HG03469 (cell line): ENCODE measurements at regions not wholly inside any gene's neighbourhood (a gene's known extent, or its start where the extent isn't known, plus 50 kb on each side); places are given as distances from the start of the nearest gene placed in this dataset.
"Not testable (repeated sequence)": the region's sequence is repeated elsewhere in the genome, so short reads cannot be mapped to it uniquely, and the experiment has no call there.

ENCODE experiments used
- ATAC-seq: cut with Tn5 transposase; IDR thresholded peaks from one replicate; pipeline ENCODE4 v1.9.1; 2021; ENCODE audit warnings: mild to moderate bottlenecking, moderate library complexity, moderate number of reproducible peaks; ENCODE audit not compliant: unreplicated experiment

GRCh38 chr3:80675790-80676189, 908.0 kb upstream of the ROBO1 start:
- no peak for ATAC-seq

GRCh38 chr3:80668600-80669294, 900.9 kb upstream of the ROBO1 start:
- ATAC-seq, result no peak

- ATAC-seq, result no peak
Measured at GRCh38 chr3:80668100-80668499, 900.3 kb upstream of the ROBO1 start.

GRCh38 chr3:80663426-80663825, 895.6 kb upstream of the ROBO1 start:
- no peak for ATAC-seq

GRCh38 chr3:80655216-80655615, 887.4 kb upstream of the ROBO1 start:
- ATAC-seq, result no peak

- no peak for ATAC-seq
Measured at GRCh38 chr3:80649170-80649569, 881.4 kb upstream of the ROBO1 start.

GRCh38 chr3:80643421-80643820, 875.6 kb upstream of the ROBO1 start:
- no peak for ATAC-seq

- ATAC-seq, result no peak
Measured at GRCh38 chr3:80618295-80619256, 850.8 kb upstream of the ROBO1 start.

GRCh38 chr3:80612366-80612765, 844.6 kb upstream of the ROBO1 start:
- ATAC-seq, result no peak

GRCh38 chr3:80608072-80608471, 840.3 kb upstream of the ROBO1 start:
- ATAC-seq, result not testable (repeated sequence)

- ATAC-seq, result no peak
Measured at GRCh38 chr3:80606073-80606472, 838.3 kb upstream of the ROBO1 start.

GRCh38 chr3:80601479-80601878, 833.7 kb upstream of the ROBO1 start:
- no peak for ATAC-seq

GRCh38 chr3:80592792-80593191, 825.0 kb upstream of the ROBO1 start:
- ATAC-seq, result no peak

- ATAC-seq, result no peak
Measured at GRCh38 chr3:80586338-80586737, 818.5 kb upstream of the ROBO1 start.

- no peak for ATAC-seq
Measured at GRCh38 chr3:80580146-80580545, 812.3 kb upstream of the ROBO1 start.

- ATAC-seq, result no peak
Measured at GRCh38 chr3:80564391-80564790, 796.6 kb upstream of the ROBO1 start.

- no peak for ATAC-seq
Measured at GRCh38 chr3:80559701-80560100, 791.9 kb upstream of the ROBO1 start.

GRCh38 chr3:80556763-80557162, 789.0 kb upstream of the ROBO1 start:
- no peak for ATAC-seq

- ATAC-seq, result no peak
Measured at GRCh38 chr3:80554304-80554703, 786.5 kb upstream of the ROBO1 start.

- ATAC-seq, result no peak
Measured at GRCh38 chr3:80553211-80553610, 785.4 kb upstream of the ROBO1 start.

- no peak for ATAC-seq
Measured at GRCh38 chr3:80550174-80550573, 782.4 kb upstream of the ROBO1 start.

- ATAC-seq, result no peak
Measured at GRCh38 chr3:80549173-80549572, 781.4 kb upstream of the ROBO1 start.
